Activated naive CD8-positive, alpha-beta T cell treated with anti-CD3 and anti-CD28 coated beads for 36 hours (primary cell): ENCODE measurements at regions not wholly inside any gene's neighbourhood (a gene's known extent, or its start where the extent isn't known, plus 50 kb on each side); places are given as distances from the start of the nearest gene placed in this dataset.
A peak's percentile ranks its signal among the peaks of the same experiment; 100 is the strongest.

Source experiments
- DNase-seq: peaks from one replicate; pipeline ENCODE4 v3.0.0; 2021
- H3K27ac Mint-ChIP-seq: one replicate; pipeline ENCODE4 v1.8.0; 2022; ENCODE audit warnings: mild to moderate bottlenecking, moderate library complexity, mixed read lengths
- H3K27me3 Mint-ChIP-seq: one replicate; pipeline ENCODE4 v1.8.0; 2022; ENCODE audit warnings: mild to moderate bottlenecking, mixed read lengths
- H3K36me3 Mint-ChIP-seq: one replicate; pipeline ENCODE4 v1.8.0; 2021; ENCODE audit warnings: mild to moderate bottlenecking, mixed read lengths
- H3K4me1 Mint-ChIP-seq: one replicate; pipeline ENCODE4 v1.8.0; 2021; ENCODE audit warnings: mixed read lengths
- H3K4me3 Mint-ChIP-seq: one replicate; pipeline ENCODE4 v1.8.0; 2022; ENCODE audit warnings: mild to moderate bottlenecking, moderate library complexity, mixed read lengths
- H3K9me3 Mint-ChIP-seq: one replicate; pipeline ENCODE4 v1.8.0; 2022; ENCODE audit warnings: mixed read lengths

GRCh38 chr9:7937761-7938491 lies 138.3 kb upstream of the DMAC1 start:
- H3K36me3 Mint-ChIP-seq = peaks cover 8% of the 10 kb centered on the region
- no peak for DNase-seq
- H3K9me3 Mint-ChIP-seq = peaks cover 8% of the 10 kb centered on the region
- peaks cover 13% of the 10 kb centered on the region for H3K4me1 Mint-ChIP-seq
- H3K27me3 Mint-ChIP-seq = no peaks in the 10 kb centered on the region
- H3K4me3 Mint-ChIP-seq = no peak overlapping the region
- H3K27ac Mint-ChIP-seq = no peak overlapping the region

GRCh38 chr9:7936996-7937395 lies 137.4 kb upstream of the DMAC1 start:
- no peaks in the 10 kb centered on the region for H3K27me3 Mint-ChIP-seq
- no peak overlapping the region for H3K4me3 Mint-ChIP-seq
- H3K27ac Mint-ChIP-seq = no peak overlapping the region
- peaks cover 8% of the 10 kb centered on the region for H3K36me3 Mint-ChIP-seq
- peaks cover 8% of the 10 kb centered on the region for H3K9me3 Mint-ChIP-seq
- no peak for DNase-seq
- peaks cover 13% of the 10 kb centered on the region for H3K4me1 Mint-ChIP-seq

DNA sequence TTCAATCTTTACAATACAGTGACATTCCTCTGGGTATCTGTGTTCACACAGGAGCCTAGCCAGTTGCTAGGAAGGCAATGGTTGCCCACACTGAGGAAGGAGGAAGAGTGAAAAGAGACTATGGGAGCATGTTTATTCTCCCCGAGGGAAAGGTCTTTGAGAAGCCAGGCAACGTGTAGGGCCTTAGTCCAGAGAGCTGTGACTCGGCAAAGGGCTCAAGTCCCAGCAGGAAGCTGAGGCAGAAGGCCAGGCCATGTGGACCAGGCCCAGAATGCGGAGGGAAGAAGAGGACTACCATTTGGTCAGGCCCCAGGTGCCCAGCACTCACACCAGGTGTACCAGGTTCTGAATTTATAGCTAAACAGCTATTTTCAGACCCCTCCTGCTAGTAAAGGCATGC lies 136.6 kb upstream of the DMAC1 start:
- Mint-ChIP-seq H3K4me1 (peaks cover 13% of the 10 kb centered on the region), H3K9me3 (peaks cover 8% of the 10 kb centered on the region), H3K27me3 (no peaks in the 10 kb centered on the region), H3K27ac (peak overlapping the region; percentile 82), H3K4me3 (peak overlapping the region; percentile 49), H3K36me3 (peaks cover 8% of the 10 kb centered on the region)
- DNase-seq = no peak

DNA sequence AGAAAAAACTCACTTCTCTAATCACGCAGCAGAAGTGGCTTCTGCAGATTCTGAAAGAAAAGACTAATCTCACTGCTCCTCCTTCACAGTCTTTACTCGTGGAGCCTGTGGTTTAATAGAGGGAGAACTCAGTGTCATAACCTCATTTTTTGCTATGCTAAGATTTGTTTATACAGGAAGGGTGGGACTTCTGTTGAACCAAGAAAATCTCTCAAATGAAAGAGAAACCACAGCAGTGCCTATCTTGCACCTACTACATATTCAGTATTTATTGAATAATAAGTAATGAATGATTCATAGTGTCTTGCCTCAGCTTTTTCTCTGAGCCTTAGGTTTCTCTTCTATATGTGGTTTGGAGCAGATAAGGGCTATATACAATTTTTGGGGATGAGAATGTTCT lies 136.1 kb upstream of the DMAC1 start:
- Mint-ChIP-seq H3K27ac (peak overlapping the region; percentile 82), H3K4me1 (peaks cover 16% of the 10 kb centered on the region), H3K9me3 (peaks cover 8% of the 10 kb centered on the region), H3K36me3 (peaks cover 8% of the 10 kb centered on the region), H3K4me3 (peak overlapping the region; percentile 49), H3K27me3 (no peaks in the 10 kb centered on the region)
- DNase-seq = no peak

DNA sequence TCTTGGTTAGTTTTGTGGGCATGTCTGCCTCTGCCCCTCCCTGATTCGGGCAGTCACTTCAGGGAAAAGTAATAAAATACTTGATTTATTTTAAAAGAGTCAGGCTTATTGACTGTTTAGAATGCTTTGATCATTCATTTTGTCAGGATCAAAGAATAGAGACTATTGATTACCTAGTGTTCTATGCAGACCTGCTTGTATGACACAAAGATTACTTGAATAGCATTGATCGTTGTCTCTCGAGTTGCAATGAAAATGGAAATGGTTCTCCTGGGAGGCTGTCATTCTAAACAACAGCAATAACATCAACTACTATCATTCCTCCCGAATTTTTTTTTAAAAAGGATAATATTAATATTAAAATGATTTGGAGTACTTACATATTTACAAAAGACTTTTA lies 133.2 kb upstream of the DMAC1 start:
- no peak overlapping the region for H3K27ac Mint-ChIP-seq
- peaks cover 17% of the 10 kb centered on the region for H3K4me1 Mint-ChIP-seq
- H3K9me3 Mint-ChIP-seq = no peaks in the 10 kb centered on the region
- H3K4me3 Mint-ChIP-seq = no peak overlapping the region
- H3K27me3 Mint-ChIP-seq = no peaks in the 10 kb centered on the region
- H3K36me3 Mint-ChIP-seq = peaks cover 5% of the 10 kb centered on the region
- DNase-seq = no peak

- Mint-ChIP-seq H3K27me3 (no peaks in the 10 kb centered on the region), H3K9me3 (no peaks in the 10 kb centered on the region), H3K4me3 (no peak overlapping the region), H3K4me1 (peaks cover 7% of the 10 kb centered on the region), H3K36me3 (no peaks in the 10 kb centered on the region), H3K27ac (no peak overlapping the region)
- no peak for DNase-seq
Measured at GRCh38 chr9:7930613-7931012, 131.0 kb upstream of the DMAC1 start.

GRCh38 chr9:7921545-7922197 lies 122.1 kb upstream of the DMAC1 start:
- Mint-ChIP-seq H3K4me1 (no peaks in the 10 kb centered on the region), H3K4me3 (no peak overlapping the region), H3K27me3 (no peaks in the 10 kb centered on the region), H3K36me3 (no peaks in the 10 kb centered on the region), H3K27ac (no peak overlapping the region), H3K9me3 (peaks cover 1% of the 10 kb centered on the region)
- DNase-seq = no peak

- H3K27me3 Mint-ChIP-seq = no peaks in the 10 kb centered on the region
- H3K9me3 Mint-ChIP-seq = no peaks in the 10 kb centered on the region
- no peak overlapping the region for H3K4me3 Mint-ChIP-seq
- H3K4me1 Mint-ChIP-seq = peaks cover 4% of the 10 kb centered on the region
- H3K36me3 Mint-ChIP-seq = peaks cover 1% of the 10 kb centered on the region
- no peak for DNase-seq
- H3K27ac Mint-ChIP-seq = no peak overlapping the region
Measured at GRCh38 chr9:7912037-7912535, 112.5 kb upstream of the DMAC1 start.

DNA sequence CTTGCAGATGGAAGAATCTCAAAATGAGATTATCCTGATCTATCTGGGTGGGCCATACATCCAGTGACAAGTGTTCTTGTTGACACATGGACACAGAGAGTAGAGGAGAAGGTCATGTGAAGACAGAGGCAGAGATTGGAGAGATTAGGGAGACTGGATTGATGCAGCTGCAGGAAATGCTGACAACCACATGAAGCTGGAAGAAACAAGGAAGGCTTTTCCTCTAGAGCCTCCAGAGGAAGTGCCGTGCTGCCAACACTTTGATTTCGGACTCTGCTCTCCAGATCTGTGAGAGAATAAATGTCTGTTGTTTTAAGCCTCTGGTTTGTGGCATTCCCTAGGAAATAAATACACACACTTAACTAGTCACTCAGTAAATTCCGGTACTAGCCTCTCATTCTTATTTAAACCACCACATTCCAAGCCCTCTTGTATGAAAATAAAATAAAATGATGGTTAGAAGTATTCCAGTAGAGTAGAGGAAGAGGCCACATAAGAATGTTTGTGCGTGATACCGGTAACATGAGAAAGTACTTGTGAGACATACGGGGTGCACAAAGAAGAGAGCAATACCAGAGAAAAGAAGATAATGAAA lies 110.9 kb upstream of the DMAC1 start:
- Mint-ChIP-seq H3K27ac (no peak overlapping the region), H3K4me3 (no peak overlapping the region), H3K4me1 (peaks cover 7% of the 10 kb centered on the region), H3K36me3 (peaks cover 1% of the 10 kb centered on the region), H3K27me3 (no peaks in the 10 kb centered on the region), H3K9me3 (no peaks in the 10 kb centered on the region)
- no peak for DNase-seq

GRCh38 chr9:7909537-7909936 lies 110.0 kb upstream of the DMAC1 start:
- H3K9me3 Mint-ChIP-seq = no peaks in the 10 kb centered on the region

GRCh38 chr9:7907551-7908337 lies 108.2 kb upstream of the DMAC1 start:
- no peak overlapping the region for H3K4me3 Mint-ChIP-seq
- no peak for DNase-seq
- H3K4me1 Mint-ChIP-seq = peaks cover 7% of the 10 kb centered on the region
- H3K27ac Mint-ChIP-seq = no peak overlapping the region
- peaks cover 1% of the 10 kb centered on the region for H3K36me3 Mint-ChIP-seq
- H3K9me3 Mint-ChIP-seq = no peaks in the 10 kb centered on the region
- H3K27me3 Mint-ChIP-seq = no peaks in the 10 kb centered on the region

More at GRCh38 chr9:7909537-7909936, 110.0 kb upstream of the DMAC1 start:
- Mint-ChIP-seq H3K36me3 (peaks cover 1% of the 10 kb centered on the region), H3K27ac (no peak overlapping the region), H3K4me3 (no peak overlapping the region), H3K4me1 (peaks cover 7% of the 10 kb centered on the region), H3K27me3 (no peaks in the 10 kb centered on the region)
- no peak for DNase-seq

- Mint-ChIP-seq H3K4me3 (no peak overlapping the region), H3K27ac (no peak overlapping the region), H3K36me3 (peaks cover 1% of the 10 kb centered on the region), H3K27me3 (no peaks in the 10 kb centered on the region), H3K9me3 (no peaks in the 10 kb centered on the region), H3K4me1 (peaks cover 7% of the 10 kb centered on the region)
- no peak for DNase-seq
Measured at GRCh38 chr9:7906783-7907550, 107.4 kb upstream of the DMAC1 start.

- Mint-ChIP-seq H3K4me3 (no peak overlapping the region), H3K27me3 (no peaks in the 10 kb centered on the region), H3K9me3 (no peaks in the 10 kb centered on the region), H3K4me1 (no peaks in the 10 kb centered on the region), H3K27ac (no peak overlapping the region), H3K36me3 (no peaks in the 10 kb centered on the region)
- DNase-seq = no peak
Measured at GRCh38 chr9:7901621-7902020, 102.0 kb upstream of the DMAC1 start.

- H3K27ac Mint-ChIP-seq = no peak overlapping the region
- DNase-seq = no peak
- no peak overlapping the region for H3K4me3 Mint-ChIP-seq
- H3K4me1 Mint-ChIP-seq = no peaks in the 10 kb centered on the region
- no peaks in the 10 kb centered on the region for H3K27me3 Mint-ChIP-seq
- H3K9me3 Mint-ChIP-seq = no peaks in the 10 kb centered on the region
- H3K36me3 Mint-ChIP-seq = no peaks in the 10 kb centered on the region
Measured at GRCh38 chr9:7900541-7900940, 101.0 kb upstream of the DMAC1 start.
